Glutamatergic neuron (in vitro differentiated cells): ENCODE measurements at regions not wholly inside any gene's neighbourhood (a gene's known extent, or its start where the extent isn't known, plus 50 kb on each side); places are given as distances from the start of the nearest gene placed in this dataset.

ENCODE experiments used
- DNase-seq: peaks from one replicate; pipeline ENCODE4 v3.0.0; 2022
- H3K27ac Mint-ChIP-seq: one replicate; pipeline ENCODE4 v1.8.0; 2020; ENCODE audit warnings: mild to moderate bottlenecking, mixed read lengths, inconsistent platforms; ENCODE audit not compliant: unreplicated experiment
- H3K27me3 Mint-ChIP-seq: one replicate; pipeline ENCODE4 v1.8.0; 2020; ENCODE audit warnings: mild to moderate bottlenecking, moderate library complexity, mixed read lengths, inconsistent platforms; ENCODE audit not compliant: unreplicated experiment
- H3K36me3 Mint-ChIP-seq: one replicate; pipeline ENCODE4 v1.8.0; 2020; ENCODE audit warnings: mild to moderate bottlenecking, mixed read lengths, inconsistent platforms; ENCODE audit not compliant: unreplicated experiment
- H3K4me1 Mint-ChIP-seq: one replicate; pipeline ENCODE4 v1.8.0; 2020; ENCODE audit warnings: mild to moderate bottlenecking, low read depth, mixed read lengths, inconsistent platforms; ENCODE audit not compliant: unreplicated experiment
- H3K4me3 Mint-ChIP-seq: one replicate; pipeline ENCODE4 v1.8.0; 2020; ENCODE audit warnings: mild to moderate bottlenecking, mixed read lengths, inconsistent platforms; ENCODE audit not compliant: unreplicated experiment
- H3K9me3 Mint-ChIP-seq: one replicate; pipeline ENCODE4 v1.8.0; 2020; ENCODE audit warnings: mild to moderate bottlenecking, moderate library complexity, mixed read lengths, inconsistent platforms; ENCODE audit not compliant: unreplicated experiment
- TF ChIP-seq, protein P1 (sequence below): fragments of 200-600 bp; sonication (generic); IDR thresholded peaks from one replicate; pipeline ENCODE4 v1.5.0; 2021; ENCODE audit not compliant: partially characterized antibody, unreplicated experiment

DNA sequence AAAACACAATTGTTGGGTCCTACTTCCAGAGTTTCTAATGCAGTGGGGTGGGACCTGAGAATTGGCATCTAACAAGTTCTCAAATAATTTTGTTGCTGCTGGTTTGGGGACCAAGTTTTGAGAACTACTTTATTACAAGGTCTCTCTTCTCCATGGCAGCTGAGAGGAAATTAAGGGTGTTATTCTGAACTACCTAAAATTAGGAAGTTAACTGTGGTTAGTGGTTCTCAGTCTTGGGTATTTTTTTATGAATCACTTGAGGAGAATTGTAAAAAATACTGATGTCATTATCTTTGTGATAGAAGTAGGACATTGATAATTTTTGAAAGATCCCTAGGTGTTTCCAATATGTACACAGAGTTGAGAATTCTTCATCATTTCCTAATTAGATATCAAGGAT, 210.2 kb downstream of the MC4R start:
- H3K4me3 Mint-ChIP-seq = no peak overlapping the region
- DNase-seq = no peak
- H3K27ac Mint-ChIP-seq = no peak overlapping the region
- no peaks in the 10 kb centered on the region for H3K27me3 Mint-ChIP-seq
- TF ChIP-seq, protein P1, sequence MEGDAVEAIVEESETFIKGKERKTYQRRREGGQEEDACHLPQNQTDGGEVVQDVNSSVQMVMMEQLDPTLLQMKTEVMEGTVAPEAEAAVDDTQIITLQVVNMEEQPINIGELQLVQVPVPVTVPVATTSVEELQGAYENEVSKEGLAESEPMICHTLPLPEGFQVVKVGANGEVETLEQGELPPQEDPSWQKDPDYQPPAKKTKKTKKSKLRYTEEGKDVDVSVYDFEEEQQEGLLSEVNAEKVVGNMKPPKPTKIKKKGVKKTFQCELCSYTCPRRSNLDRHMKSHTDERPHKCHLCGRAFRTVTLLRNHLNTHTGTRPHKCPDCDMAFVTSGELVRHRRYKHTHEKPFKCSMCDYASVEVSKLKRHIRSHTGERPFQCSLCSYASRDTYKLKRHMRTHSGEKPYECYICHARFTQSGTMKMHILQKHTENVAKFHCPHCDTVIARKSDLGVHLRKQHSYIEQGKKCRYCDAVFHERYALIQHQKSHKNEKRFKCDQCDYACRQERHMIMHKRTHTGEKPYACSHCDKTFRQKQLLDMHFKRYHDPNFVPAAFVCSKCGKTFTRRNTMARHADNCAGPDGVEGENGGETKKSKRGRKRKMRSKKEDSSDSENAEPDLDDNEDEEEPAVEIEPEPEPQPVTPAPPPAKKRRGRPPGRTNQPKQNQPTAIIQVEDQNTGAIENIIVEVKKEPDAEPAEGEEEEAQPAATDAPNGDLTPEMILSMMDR = no peak
- H3K36me3 Mint-ChIP-seq = no peaks in the 10 kb centered on the region
- H3K9me3 Mint-ChIP-seq = no peaks in the 10 kb centered on the region
- H3K4me1 Mint-ChIP-seq = no peaks in the 10 kb centered on the region

DNA sequence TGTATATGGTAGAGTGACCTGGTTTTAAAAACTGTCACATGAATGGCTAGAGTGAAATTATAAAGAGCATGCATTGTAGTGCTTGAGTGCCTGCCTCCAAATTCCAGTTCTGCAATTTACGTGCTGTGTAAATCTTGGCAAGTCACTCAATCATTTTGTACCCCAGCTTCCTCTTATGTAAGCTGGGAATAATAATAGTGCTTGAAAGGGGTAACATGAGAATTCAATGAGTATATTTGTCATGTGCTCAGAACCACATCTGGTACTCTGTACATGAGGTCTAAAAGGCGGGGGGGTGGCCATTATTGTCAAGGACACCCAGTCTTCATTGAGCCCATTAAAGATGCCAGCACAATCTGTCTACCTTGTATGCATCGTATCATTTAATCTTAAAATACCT, 214.8 kb downstream of the MC4R start:
- no peak overlapping the region for H3K27ac Mint-ChIP-seq

GRCh38 chr18:60153376-60153775, 219.2 kb downstream of the MC4R start:
- TF ChIP-seq, protein P1 = no peak
- no peak overlapping the region for H3K4me3 Mint-ChIP-seq
- H3K4me1 Mint-ChIP-seq = no peaks in the 10 kb centered on the region
- no peaks in the 10 kb centered on the region for H3K36me3 Mint-ChIP-seq
- no peak overlapping the region for H3K27ac Mint-ChIP-seq
- H3K9me3 Mint-ChIP-seq = no peaks in the 10 kb centered on the region
- DNase-seq = no peak
- H3K27me3 Mint-ChIP-seq = no peaks in the 10 kb centered on the region

More for the DNA sequence above, 214.8 kb downstream of the MC4R start:
- Mint-ChIP-seq H3K9me3 (no peaks in the 10 kb centered on the region), H3K4me3 (no peak overlapping the region), H3K27me3 (no peaks in the 10 kb centered on the region), H3K4me1 (no peaks in the 10 kb centered on the region), H3K36me3 (no peaks in the 10 kb centered on the region)
- no peak for DNase-seq
- TF ChIP-seq, protein P1 = no peak

- H3K4me1 Mint-ChIP-seq = no peaks in the 10 kb centered on the region
- H3K9me3 Mint-ChIP-seq = peaks cover 2% of the 10 kb centered on the region
- no peak overlapping the region for H3K4me3 Mint-ChIP-seq
- no peak for DNase-seq
- no peaks in the 10 kb centered on the region for H3K27me3 Mint-ChIP-seq
- H3K27ac Mint-ChIP-seq = no peak overlapping the region
- no peaks in the 10 kb centered on the region for H3K36me3 Mint-ChIP-seq
- TF ChIP-seq, protein P1 = no peak
These were observed 223.3 kb downstream of the MC4R start for GRCh38 chr18:60149316-60149715.

GRCh38 chr18:60147323-60147722, 225.3 kb downstream of the MC4R start:
- Mint-ChIP-seq H3K4me3 (no peak overlapping the region), H3K27ac (no peak overlapping the region), H3K9me3 (peaks cover 2% of the 10 kb centered on the region), H3K36me3 (no peaks in the 10 kb centered on the region), H3K4me1 (no peaks in the 10 kb centered on the region), H3K27me3 (no peaks in the 10 kb centered on the region)
- no peak for DNase-seq
- TF ChIP-seq, protein P1 = no peak
